ENCODE measurements at regions not wholly inside any gene's neighbourhood (a gene's known extent, or its start where the extent isn't known, plus 50 kb on each side); places are given as distances from the start of the nearest gene placed in this dataset.

GRCh38 chr2:105455488-105456003 lies 56.7 kb upstream of the FHL2 start:
- Histone ChIP-seq H3K4me2 (ENCODE audit: insufficient read depth in 1 of 2, low read depth in 2 of 2, low read length in 2 of 2) (no peak overlapping the region), H3K14ac (ENCODE audit: insufficient read length) (no peak overlapping the region), H2BK5ac (ENCODE audit: low read depth, low read length) (no peak overlapping the region), H3K9ac (replicated peaks in 1 of 4; ENCODE audit: extremely low read depth in 1 of 4, low read depth in 3 of 4, low read length in 3 of 4) (no peak overlapping the region), H3K23me2 (ENCODE audit: low read depth, low read length) (no peaks in the 10 kb centered on the region), H2BK120ac (replicated peaks; ENCODE audit: low read depth, low read length) (no peak overlapping the region), H3K9me3 (ENCODE audit: insufficient read depth in 2 of 2, low read depth in 1 of 2, low read length in 1 of 2) (no peaks in the 10 kb centered on the region), H3K4me1 (replicated peaks in 1 of 4; ENCODE audit: control insufficient read depth in 3 of 4, insufficient read depth in 4 of 4, low read length in 3 of 4) (no peaks in the 10 kb centered on the region; a peak in 1 of 7 replicates), H3K79me1 (ENCODE audit: low read depth, low read length) (no peaks in the 10 kb centered on the region), H3K18ac (ENCODE audit: extremely low read depth, low read length) (no peak overlapping the region), H2AFZ (ENCODE audit: low read length) (peak overlapping the region; percentile 87; the same call in 1 of the 2 replicates), H3K23ac (ENCODE audit: insufficient read length) (no peak overlapping the region), H3K4ac (replicated peaks; ENCODE audit: insufficient read length, low read depth, low read length) (no peak overlapping the region), H2BK15ac (ENCODE audit: low read length) (no peak overlapping the region), H3K27ac (ENCODE audit: low read depth, low read length) (no peak overlapping the region), H3K79me2 (ENCODE audit: control insufficient read depth in 1 of 2, insufficient read depth in 2 of 2, low read length in 2 of 2) (no peaks in the 10 kb centered on the region), H3K27me3 (replicated peaks in 1 of 4; ENCODE audit: control insufficient read depth in 3 of 4, extremely low read depth in 1 of 4, insufficient read depth in 3 of 4, low read length in 3 of 4) (no peaks in the 10 kb centered on the region), H3K56ac (replicated peaks; ENCODE audit: insufficient read length, low read depth, low read length) (no peak overlapping the region), H4K8ac (ENCODE audit: extremely low read depth, insufficient read depth, low read length) (no peak overlapping the region), H2AK5ac (ENCODE audit: low read depth, low read length) (no peak overlapping the region), H2BK20ac (ENCODE audit: low read length) (no peak overlapping the region), H3K36me3 (ENCODE audit: control insufficient read depth in 2 of 4, insufficient read depth in 4 of 4, low read length in 3 of 4) (no peaks in the 10 kb centered on the region), H4K20me1 (replicated peaks in 1 of 2; ENCODE audit: control insufficient read depth in 1 of 2, insufficient read depth in 2 of 2, low read length in 2 of 2) (no peaks in the 10 kb centered on the region), H4K5ac (ENCODE audit: insufficient read length, low read depth, low read length) (no peak overlapping the region), H2BK12ac (ENCODE audit: low read depth, low read length) (no peak overlapping the region), H4K91ac (replicated peaks; ENCODE audit: insufficient read length, low read length) (no peak overlapping the region), H3K4me3 (ENCODE audit: extremely low read depth in 1 of 4, insufficient read depth in 2 of 4, low read depth in 3 of 4, low read length in 4 of 4) (no peak overlapping the region)
- FAIRE-seq = no peak
- ChIA-PET CTCF (ENCODE audit: partially characterized antibody) (interaction anchor here (0.9 to 2.1 kb wide), 8 partner anchors 11 to 92 kb away, joined by 3 to 7 read pairs (median 4); no protein-coding TSS in a partner anchor), POLR2A (ENCODE audit: partially characterized antibody) (interaction anchor here (1.9 kb wide), 1 partner anchor 57 kb away, joined by 6 read pairs; the partner anchor contains the start of gene FHL2)
- WGBS, 2 experiments (ENCODE audit: extremely low coverage in 1 of 2, insufficient coverage in 1 of 2, insufficient read length in 1 of 2, insufficient replicate concordance in 2 of 2, low coverage in 1 of 2, low lambda C conversion rate in 2 of 2, missing lambda C conversion rate in 1 of 2) = 94% methylated on average over 3 of the region's 3 CpGs; no CpG with 5 or more reads in 1 of the 2 experiments
- DNase-seq (ENCODE audit: low read depth in 1 of 2, low spot score in 2 of 2) = no peak
- 0 out of 2 replicates have a peak, but pooled peaks have one; percentile 28 for TF ChIP-seq CEBPB (IDR thresholded peaks at IDR 0.05; ENCODE audit: low read depth, low read length)
- TF ChIP-seq SIN3A (conservative IDR thresholded peaks at IDR 0.05 in 1 of 2, IDR thresholded peaks at IDR 0.05 in 1 of 2; ENCODE audit: low read depth in 1 of 2, low read length in 2 of 2) = no peak
- TF ChIP-seq ASH2L (IDR thresholded peaks at IDR 0.05; ENCODE audit: low read length) = no peak
- no peak for TF ChIP-seq POU5F1 (IDR thresholded peaks at IDR 0.05; ENCODE audit: low read depth, low read length)
- TF ChIP-seq SIX5 (IDR thresholded peaks at IDR 0.05; ENCODE audit: low read depth, low read length) = no peak
